GM18951 (cell line): ENCODE measurements at regions not wholly inside any gene's neighbourhood (a gene's known extent, or its start where the extent isn't known, plus 50 kb on each side); places are given as distances from the start of the nearest gene placed in this dataset.
A peak's percentile ranks its signal among the peaks of the same experiment; 100 is the strongest.

Experiments
- POLR2A ChIP-seq: IDR thresholded peaks from 4 replicates; pipeline ENCODE4 v1.6.1; 2011; ENCODE audit warnings: mild to moderate bottlenecking; ENCODE audit not compliant: insufficient read length, insufficient read depth; ENCODE audit errors: extremely low read depth
- in situ Hi-C: fragments of 300-500 bp; cut with MboI; formaldehyde crosslinking; loops from one replicate; pipeline ENCODE4 v1.12.0; 2022; ENCODE audit warnings: low sequenced_read_pairs, mixed read lengths, inconsistent platforms; ENCODE audit not compliant: unreplicated experiment

- in situ Hi-C loops = no loop called here
- TF ChIP-seq POLR2A = peak; percentile 47
Measured at GRCh38 chr10:88064608-88065382, 201.4 kb downstream of the PTEN start.

GRCh38 chr10:88065383-88066049 is 202.1 kb downstream of the PTEN start:
- in situ Hi-C loops = no loop called here

GRCh38 chr10:88066319-88066718 is 202.9 kb downstream of the PTEN start:
- TF ChIP-seq POLR2A = no peak
- in situ Hi-C loops = no loop called here

More at GRCh38 chr10:88065383-88066049, 202.1 kb downstream of the PTEN start:
- no peak for TF ChIP-seq POLR2A

GRCh38 chr10:88066876-88067275 is 203.5 kb downstream of the PTEN start:
- in situ Hi-C loops = no loop called here
- TF ChIP-seq POLR2A = no peak

GRCh38 chr10:88067737-88068136 is 204.3 kb downstream of the PTEN start:
- in situ Hi-C loops = no loop called here

GRCh38 chr10:88069338-88069737 is 205.9 kb downstream of the PTEN start:
- in situ Hi-C loops = no loop called here
- no peak for TF ChIP-seq POLR2A

More at GRCh38 chr10:88067737-88068136, 204.3 kb downstream of the PTEN start:
- no peak for TF ChIP-seq POLR2A

- in situ Hi-C loops = no loop called here
- TF ChIP-seq POLR2A = peak; percentile 26
Measured at GRCh38 chr10:88070080-88070880, 206.9 kb downstream of the PTEN start.

GRCh38 chr10:88071879-88072278 is 208.5 kb downstream of the PTEN start:
- in situ Hi-C loops = no loop called here
- no peak for TF ChIP-seq POLR2A

GRCh38 chr10:88073682-88074081 is 210.3 kb downstream of the PTEN start:
- no peak for TF ChIP-seq POLR2A
- in situ Hi-C loops = no loop called here

GRCh38 chr10:88074971-88075370 is 211.5 kb downstream of the PTEN start:
- in situ Hi-C loops = no loop called here

GRCh38 chr10:88076027-88076880 is 212.8 kb downstream of the PTEN start:
- TF ChIP-seq POLR2A = no peak
- in situ Hi-C loops = no loop called here

More at GRCh38 chr10:88074971-88075370, 211.5 kb downstream of the PTEN start:
- TF ChIP-seq POLR2A = no peak

GRCh38 chr10:88077977-88078376 is 214.6 kb downstream of the PTEN start:
- no peak for TF ChIP-seq POLR2A

More at GRCh38 chr10:88077977-88078376, 214.6 kb downstream of the PTEN start:
- in situ Hi-C loops = no loop called here
